ENCODE measurements at regions not wholly inside any gene's neighbourhood (a gene's known extent, or its start where the extent isn't known, plus 50 kb on each side); places are given as distances from the start of the nearest gene placed in this dataset.

GRCh38 chr12:132423251-132423819, 66.6 kb upstream of the FBRSL1 start:
- TF ChIP-seq CTCF (conservative IDR thresholded peaks at IDR 0.05; ENCODE audit: low read depth, low read length) = no peak
- no peak overlapping the region for H3K4me3 ChIP-seq (ENCODE audit: low read depth, low read length)
- DNase-seq (ENCODE audit: low read depth) = no peak

GRCh38 chr12:132422381-132423043, 67.4 kb upstream of the FBRSL1 start:
- H3K4me3 ChIP-seq (ENCODE audit: low read depth, low read length) = no peak overlapping the region
- DNase-seq (ENCODE audit: low read depth) = no peak
- no peak for TF ChIP-seq CTCF (conservative IDR thresholded peaks at IDR 0.05; ENCODE audit: low read depth, low read length)

DNA sequence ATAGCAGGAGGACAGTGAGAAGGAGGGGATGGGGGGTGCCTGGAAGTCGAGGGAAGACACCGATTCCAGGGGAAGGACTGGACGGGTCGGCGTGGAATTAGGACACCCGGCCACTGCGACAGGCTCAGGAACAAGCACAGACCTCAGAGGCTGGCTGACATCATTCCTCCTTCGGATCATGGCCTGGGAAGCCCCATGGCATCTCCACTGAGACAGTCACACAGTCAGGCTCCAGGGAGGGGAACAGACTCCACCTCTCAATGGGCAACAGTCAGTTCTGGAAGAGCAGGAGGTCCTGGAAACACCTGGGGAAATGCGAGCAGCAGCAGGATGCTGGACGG, 67.9 kb upstream of the FBRSL1 start:
- DNase-seq (ENCODE audit: low read depth) = no peak
- no peak for TF ChIP-seq CTCF (conservative IDR thresholded peaks at IDR 0.05; ENCODE audit: low read depth, low read length)
- no peak overlapping the region for H3K4me3 ChIP-seq (ENCODE audit: low read depth, low read length)

DNA sequence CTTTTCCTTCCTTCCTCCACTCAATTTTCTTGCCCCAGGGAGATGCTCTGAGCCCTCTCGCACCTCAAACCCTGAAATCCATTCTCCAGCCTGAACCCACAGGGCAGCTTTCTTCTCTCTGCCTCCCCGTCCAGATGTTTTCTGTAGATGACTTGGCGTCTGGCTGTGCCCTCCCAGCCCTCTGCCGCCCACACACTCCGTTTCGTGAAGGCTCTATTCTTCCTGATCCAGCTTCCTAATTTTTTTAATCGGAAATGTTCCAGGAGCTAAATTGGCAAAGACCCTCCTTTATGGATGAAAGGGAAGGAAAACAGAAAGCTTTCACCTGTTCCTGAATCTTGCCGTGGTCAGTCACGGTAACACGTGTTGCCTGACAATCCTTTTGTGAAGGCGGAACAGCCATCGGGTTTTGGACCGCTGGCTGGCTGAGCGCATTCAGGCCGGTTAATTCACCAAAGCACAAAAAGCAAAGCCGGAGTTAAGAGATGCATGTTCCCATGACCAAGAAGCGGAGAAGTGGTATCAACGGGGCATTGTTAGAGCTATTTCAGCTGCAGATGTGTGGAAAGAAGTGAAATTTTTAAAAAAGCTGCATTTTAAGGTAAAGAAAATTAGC, 70.2 kb upstream of the FBRSL1 start:
- H3K4me3 ChIP-seq (ENCODE audit: low read depth, low read length) = no peak overlapping the region
- TF ChIP-seq CTCF (conservative IDR thresholded peaks at IDR 0.05; ENCODE audit: low read depth, low read length) = no peak
- no peak for DNase-seq (ENCODE audit: low read depth)

- no peak for TF ChIP-seq CTCF (conservative IDR thresholded peaks at IDR 0.05; ENCODE audit: low read depth, low read length)
- no peak overlapping the region for H3K4me3 ChIP-seq (ENCODE audit: low read depth, low read length)
- no peak for DNase-seq (ENCODE audit: low read depth)
Measured at GRCh38 chr12:132418393-132418925, 71.5 kb upstream of the FBRSL1 start.

DNA sequence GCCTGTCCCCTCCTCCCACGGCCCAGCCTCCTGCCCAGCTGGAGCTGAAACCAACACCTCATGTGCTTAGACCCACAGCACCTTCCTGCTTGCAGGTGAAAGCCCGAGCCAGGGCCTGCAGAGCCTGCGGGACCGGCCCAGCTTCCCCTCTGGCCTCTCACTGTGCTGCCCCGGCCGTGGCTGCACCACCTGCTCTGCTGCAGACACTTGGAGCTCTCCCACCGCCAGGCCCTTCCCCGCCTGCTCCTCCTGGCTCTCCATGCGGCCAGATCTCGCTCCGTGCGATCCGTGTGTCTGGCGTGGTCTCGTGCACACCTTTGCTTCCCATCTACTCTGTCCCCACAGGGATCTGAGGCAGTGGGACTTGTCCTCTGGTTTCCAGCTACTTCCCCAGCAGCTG, 72.2 kb upstream of the FBRSL1 start:
- no peak for TF ChIP-seq CTCF (conservative IDR thresholded peaks at IDR 0.05; ENCODE audit: low read depth, low read length)
- no peak overlapping the region for H3K4me3 ChIP-seq (ENCODE audit: low read depth, low read length)
- DNase-seq (ENCODE audit: low read depth) = no peak

Data from epithelial cell of proximal tubule (primary cell).